ENCODE measurements at regions not wholly inside any gene's neighbourhood (a gene's known extent, or its start where the extent isn't known, plus 50 kb on each side); places are given as distances from the start of the nearest gene placed in this dataset.

DNA sequence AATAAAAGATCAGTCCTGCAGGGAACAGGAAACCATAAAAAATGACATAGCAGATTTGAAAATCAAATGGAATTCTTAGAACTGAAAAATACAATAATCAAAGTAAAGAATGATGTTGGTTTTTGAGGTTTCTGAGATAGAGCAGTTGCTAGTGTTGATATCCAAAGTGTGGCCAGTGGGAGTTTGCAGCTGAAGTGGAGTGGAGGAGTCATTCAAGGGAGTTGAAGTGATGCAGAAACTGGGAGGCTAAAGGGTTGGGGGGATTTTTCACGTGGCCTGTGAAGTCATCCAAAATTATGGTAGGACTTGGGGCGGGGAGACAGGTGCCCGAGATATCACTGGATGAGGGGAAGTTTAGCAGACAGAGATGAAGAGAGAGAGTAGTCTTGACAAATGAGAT lies 123.6 kb downstream of the CDC5L start:
- no peaks in the 10 kb centered on the region for H3K9me3 ChIP-seq
- H3K36me3 ChIP-seq = no peaks in the 10 kb centered on the region
- no peak overlapping the region for H3K27ac ChIP-seq
- TF ChIP-seq, protein P1, sequence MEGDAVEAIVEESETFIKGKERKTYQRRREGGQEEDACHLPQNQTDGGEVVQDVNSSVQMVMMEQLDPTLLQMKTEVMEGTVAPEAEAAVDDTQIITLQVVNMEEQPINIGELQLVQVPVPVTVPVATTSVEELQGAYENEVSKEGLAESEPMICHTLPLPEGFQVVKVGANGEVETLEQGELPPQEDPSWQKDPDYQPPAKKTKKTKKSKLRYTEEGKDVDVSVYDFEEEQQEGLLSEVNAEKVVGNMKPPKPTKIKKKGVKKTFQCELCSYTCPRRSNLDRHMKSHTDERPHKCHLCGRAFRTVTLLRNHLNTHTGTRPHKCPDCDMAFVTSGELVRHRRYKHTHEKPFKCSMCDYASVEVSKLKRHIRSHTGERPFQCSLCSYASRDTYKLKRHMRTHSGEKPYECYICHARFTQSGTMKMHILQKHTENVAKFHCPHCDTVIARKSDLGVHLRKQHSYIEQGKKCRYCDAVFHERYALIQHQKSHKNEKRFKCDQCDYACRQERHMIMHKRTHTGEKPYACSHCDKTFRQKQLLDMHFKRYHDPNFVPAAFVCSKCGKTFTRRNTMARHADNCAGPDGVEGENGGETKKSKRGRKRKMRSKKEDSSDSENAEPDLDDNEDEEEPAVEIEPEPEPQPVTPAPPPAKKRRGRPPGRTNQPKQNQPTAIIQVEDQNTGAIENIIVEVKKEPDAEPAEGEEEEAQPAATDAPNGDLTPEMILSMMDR (IDR thresholded peaks at IDR 0.05) = no peak
- peaks cover 8% of the 10 kb centered on the region for H3K27me3 ChIP-seq
- H3K4me1 ChIP-seq (ENCODE audit: control insufficient read depth in 1 of 2, insufficient read depth in 1 of 2, low read depth in 1 of 2, low read length in 1 of 2) = no peaks in the 10 kb centered on the region
- no peak overlapping the region for H3K4me3 ChIP-seq (ENCODE audit: low read depth in 1 of 2, low read length in 1 of 2)

DNA sequence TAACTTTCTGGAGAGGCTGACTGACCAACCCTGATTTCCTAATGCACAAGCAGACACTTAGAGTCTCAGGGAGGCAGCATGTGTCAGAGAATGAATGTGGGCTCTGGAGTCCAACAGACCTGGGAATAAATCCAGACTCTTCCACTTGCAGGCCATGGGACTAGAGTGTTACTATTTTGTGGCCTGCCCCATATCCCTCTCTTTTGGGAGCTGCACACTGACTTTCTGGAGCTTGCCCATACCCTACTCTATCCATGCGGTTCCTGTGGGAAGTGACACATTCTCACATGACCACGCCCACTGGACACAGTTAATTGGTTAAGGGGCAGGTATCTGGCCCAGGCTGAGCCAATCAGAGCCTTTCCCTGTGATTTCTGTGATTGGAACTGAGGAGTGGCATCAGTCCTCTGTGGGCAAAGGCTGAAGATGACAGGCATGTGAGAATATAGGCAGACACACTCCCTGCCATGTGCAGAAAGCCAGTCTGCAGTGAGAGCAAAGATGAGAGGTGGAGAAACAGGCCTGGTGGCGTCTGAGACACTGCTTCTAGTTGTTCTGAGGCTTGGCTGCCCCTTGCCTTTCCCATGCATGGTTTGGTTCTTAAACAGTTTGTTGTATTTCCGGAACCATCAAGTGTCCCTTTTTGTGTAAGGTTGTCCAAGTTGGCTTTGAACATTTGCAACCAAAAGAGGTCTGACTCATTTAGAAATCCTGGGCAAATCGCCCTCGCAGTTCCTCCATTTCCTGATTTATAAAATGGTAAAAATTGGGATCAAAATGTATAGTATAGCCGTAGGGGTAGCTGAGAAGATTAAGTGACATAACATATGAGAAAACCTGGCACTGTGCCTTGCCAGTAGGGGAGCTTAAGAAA lies 125.6 kb downstream of the CDC5L start:
- Histone ChIP-seq H3K9me3 (no peaks in the 10 kb centered on the region), H3K36me3 (no peaks in the 10 kb centered on the region), H3K27ac (no peak overlapping the region), H3K27me3 (peaks cover 4% of the 10 kb centered on the region), H3K4me3 (ENCODE audit: low read depth in 1 of 2, low read length in 1 of 2) (no peak overlapping the region), H3K4me1 (ENCODE audit: control insufficient read depth in 1 of 2, insufficient read depth in 1 of 2, low read depth in 1 of 2, low read length in 1 of 2) (no peaks in the 10 kb centered on the region)
- TF ChIP-seq, protein P1 (IDR thresholded peaks at IDR 0.05) = no peak

DNA sequence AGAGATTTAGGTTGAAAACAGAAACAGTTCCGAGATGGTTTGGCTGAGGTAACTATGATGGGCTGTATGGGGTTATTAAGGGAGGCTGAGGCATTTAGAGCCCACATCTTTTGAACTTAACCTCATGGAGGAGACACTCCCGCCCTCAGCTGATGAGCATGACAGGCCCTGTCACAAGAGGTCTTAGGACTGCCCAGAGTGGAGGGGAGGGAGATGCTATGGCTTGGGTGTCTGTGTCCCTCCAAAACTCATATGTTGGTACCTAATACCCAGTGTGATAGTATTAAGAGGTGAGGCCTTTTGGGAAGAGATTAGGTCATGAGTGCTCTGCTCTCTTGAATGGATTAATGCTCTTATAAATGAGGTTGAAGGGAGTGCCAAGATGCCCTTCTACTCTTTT lies 126.6 kb downstream of the CDC5L start:
- Histone ChIP-seq H3K36me3 (no peaks in the 10 kb centered on the region), H3K27me3 (peaks cover 4% of the 10 kb centered on the region), H3K4me1 (ENCODE audit: control insufficient read depth in 1 of 2, insufficient read depth in 1 of 2, low read depth in 1 of 2, low read length in 1 of 2) (no peaks in the 10 kb centered on the region), H3K4me3 (ENCODE audit: low read depth in 1 of 2, low read length in 1 of 2) (no peak overlapping the region), H3K27ac (no peak overlapping the region), H3K9me3 (no peaks in the 10 kb centered on the region)
- TF ChIP-seq, protein P1 (IDR thresholded peaks at IDR 0.05) = no peak

DNA sequence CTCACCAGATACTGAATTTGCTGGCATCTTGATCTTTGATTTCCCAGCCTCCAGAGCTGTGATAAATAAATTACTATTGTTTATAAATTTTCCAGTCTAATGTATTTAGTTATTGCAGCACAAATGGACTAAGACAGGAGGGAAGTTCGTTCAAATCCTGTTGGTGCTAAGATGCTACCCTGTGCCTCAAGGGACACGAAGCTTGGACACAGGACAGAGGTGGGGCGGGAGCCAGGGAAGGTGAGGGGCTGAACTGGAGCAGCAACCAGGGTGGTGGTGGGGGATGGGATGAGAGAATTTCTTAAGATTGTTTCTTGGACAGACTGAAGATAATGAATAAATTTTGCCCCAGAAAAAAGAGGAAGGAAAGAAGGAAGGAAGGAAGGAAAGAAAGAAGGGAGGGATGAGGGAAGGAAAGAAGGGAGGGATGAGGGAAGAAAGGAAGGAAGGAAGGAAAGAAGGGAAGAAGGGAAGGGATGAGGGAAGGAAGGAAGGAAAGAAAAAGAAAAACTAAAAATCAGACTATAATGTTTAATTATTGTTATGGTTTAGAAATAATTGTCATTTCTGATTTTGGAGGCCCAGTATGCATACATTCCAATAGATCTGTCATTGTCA lies 127.2 kb downstream of the CDC5L start:
- Histone ChIP-seq H3K27ac (no peak overlapping the region), H3K9me3 (no peaks in the 10 kb centered on the region), H3K36me3 (no peaks in the 10 kb centered on the region), H3K27me3 (peaks cover 4% of the 10 kb centered on the region), H3K4me3 (ENCODE audit: low read depth in 1 of 2, low read length in 1 of 2) (no peak overlapping the region), H3K4me1 (ENCODE audit: control insufficient read depth in 1 of 2, insufficient read depth in 1 of 2, low read depth in 1 of 2, low read length in 1 of 2) (no peaks in the 10 kb centered on the region)
- TF ChIP-seq, protein P1 (IDR thresholded peaks at IDR 0.05) = no peak

DNA sequence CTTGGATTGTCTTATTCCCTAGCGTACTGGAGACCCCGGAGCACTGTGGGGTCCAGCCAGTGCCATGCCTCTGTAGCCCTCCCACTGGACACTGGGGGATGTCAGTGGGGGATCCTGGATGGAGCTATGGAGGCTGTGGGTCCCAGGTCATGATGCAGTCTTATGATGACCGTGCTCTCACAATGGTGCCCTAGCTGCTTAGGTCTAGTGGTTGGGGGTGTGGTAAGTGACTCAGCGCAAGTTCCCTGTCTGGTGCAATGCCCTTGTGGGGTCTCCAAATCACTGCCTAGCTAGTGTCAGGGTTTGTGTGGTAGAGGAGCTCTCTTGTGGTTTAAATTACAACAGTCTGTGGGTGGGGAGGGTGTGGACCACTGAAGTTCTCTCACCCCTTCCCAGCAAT lies 135.4 kb downstream of the CDC5L start:
- Histone ChIP-seq H3K9me3 (no peaks in the 10 kb centered on the region), H3K27ac (no peak overlapping the region), H3K4me3 (ENCODE audit: low read depth in 1 of 2, low read length in 1 of 2) (no peak overlapping the region)

More for the DNA sequence above, 135.4 kb downstream of the CDC5L start:
- Histone ChIP-seq H3K27me3 (peaks cover 49% of the 10 kb centered on the region), H3K4me1 (ENCODE audit: control insufficient read depth in 1 of 2, insufficient read depth in 1 of 2, low read depth in 1 of 2, low read length in 1 of 2) (no peaks in the 10 kb centered on the region), H3K36me3 (no peaks in the 10 kb centered on the region)
- TF ChIP-seq, protein P1 (IDR thresholded peaks at IDR 0.05) = no peak
